ENCODE measurements at regions not wholly inside any gene's neighbourhood (a gene's known extent, or its start where the extent isn't known, plus 50 kb on each side); places are given as distances from the start of the nearest gene placed in this dataset.

DNA sequence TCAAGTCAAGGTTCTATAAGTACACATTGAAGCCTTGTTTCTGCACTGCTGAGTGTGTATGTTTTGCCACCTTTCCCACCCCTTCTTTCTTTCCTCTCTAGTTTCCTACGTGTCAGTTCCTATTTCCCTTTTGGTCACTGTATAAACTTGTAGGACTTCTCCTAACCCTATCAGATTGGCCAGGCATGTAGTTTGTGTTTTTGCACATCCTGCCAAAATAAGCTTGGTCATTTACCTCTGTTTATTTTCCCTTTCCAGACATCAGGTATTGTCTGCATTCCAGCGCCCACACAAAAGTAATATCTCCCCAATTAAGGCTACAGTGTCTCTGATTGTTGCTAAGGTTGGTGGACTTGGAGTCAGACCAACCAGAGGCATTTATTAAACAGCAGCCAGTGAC is 252.9 kb upstream of the MPDZ start:
- Histone ChIP-seq H3K9me3 (ENCODE audit: control insufficient read depth in 2 of 2, insufficient read depth in 1 of 2, low read length in 1 of 2) (no peaks in the 10 kb centered on the region), H3K36me3 (ENCODE audit: control insufficient read depth in 2 of 2, insufficient read depth in 2 of 2, low read length in 1 of 2) (no peaks in the 10 kb centered on the region), H3K27me3 (ENCODE audit: control insufficient read depth in 2 of 2, insufficient read depth in 1 of 2, low read length in 1 of 2) (no peaks in the 10 kb centered on the region), H3K27ac (ENCODE audit: low read depth in 1 of 2, low read length in 1 of 2) (no peak overlapping the region), H3K4me1 (ENCODE audit: control insufficient read depth in 2 of 2, insufficient read depth in 2 of 2, low read length in 2 of 2) (no peaks in the 10 kb centered on the region), H3K4me3 (ENCODE audit: low read length in 2 of 2) (no peak overlapping the region)
- WGBS = 38% methylated on average over 2 of the region's 2 CpGs
- DNase-seq (ENCODE audit: low read depth in 6 of 9, low spot score in 9 of 9) = no peak

DNA sequence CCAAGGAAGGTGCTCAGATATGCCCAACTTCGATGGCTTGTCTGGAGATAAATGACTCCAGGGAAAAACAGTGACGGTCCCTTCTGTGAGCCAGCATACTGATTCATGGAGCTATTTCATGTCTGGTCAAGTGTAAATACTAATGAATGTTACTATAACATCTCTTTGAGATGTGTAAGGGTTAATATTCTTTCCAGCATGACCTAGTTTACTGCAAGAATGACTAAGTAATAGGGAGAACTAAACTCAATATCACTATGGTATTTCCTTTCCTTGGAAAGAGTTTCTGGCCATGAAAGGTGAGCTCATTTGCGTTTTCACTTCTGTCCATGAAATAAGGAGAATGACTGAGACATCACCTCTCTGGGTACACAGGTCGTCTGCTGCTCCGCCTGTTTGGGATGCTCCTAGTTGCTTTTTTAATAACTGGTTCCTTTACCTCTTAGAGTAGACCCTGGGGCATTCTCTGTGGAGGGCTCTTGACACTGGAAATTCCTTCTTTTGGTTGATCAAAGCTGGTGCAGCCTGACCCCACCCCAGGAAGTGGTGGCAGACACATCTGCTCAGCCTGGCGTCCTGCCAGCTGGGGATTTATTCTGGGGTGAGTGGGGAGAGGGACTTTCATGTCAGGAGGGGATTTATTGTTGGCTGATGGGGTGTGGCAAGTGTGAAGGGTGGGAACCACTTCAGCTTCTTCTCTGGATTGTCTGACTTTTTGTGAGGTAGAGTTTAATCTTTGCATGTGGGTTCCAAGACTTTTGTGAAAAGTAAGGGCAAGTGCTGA is 250.0 kb upstream of the MPDZ start:
- Histone ChIP-seq H3K4me1 (ENCODE audit: control insufficient read depth in 2 of 2, insufficient read depth in 2 of 2, low read length in 2 of 2) (no peaks in the 10 kb centered on the region), H3K27ac (ENCODE audit: low read depth in 1 of 2, low read length in 1 of 2) (no peak overlapping the region), H3K9me3 (ENCODE audit: control insufficient read depth in 2 of 2, insufficient read depth in 1 of 2, low read length in 1 of 2) (no peaks in the 10 kb centered on the region), H3K36me3 (ENCODE audit: control insufficient read depth in 2 of 2, insufficient read depth in 2 of 2, low read length in 1 of 2) (no peaks in the 10 kb centered on the region), H3K27me3 (ENCODE audit: control insufficient read depth in 2 of 2, insufficient read depth in 1 of 2, low read length in 1 of 2) (no peaks in the 10 kb centered on the region), H3K4me3 (ENCODE audit: low read length in 2 of 2) (no peak overlapping the region)
- WGBS = 74% methylated on average over 6 of the region's 6 CpGs
- no peak for DNase-seq (ENCODE audit: low read depth in 6 of 9, low spot score in 9 of 9)

DNA sequence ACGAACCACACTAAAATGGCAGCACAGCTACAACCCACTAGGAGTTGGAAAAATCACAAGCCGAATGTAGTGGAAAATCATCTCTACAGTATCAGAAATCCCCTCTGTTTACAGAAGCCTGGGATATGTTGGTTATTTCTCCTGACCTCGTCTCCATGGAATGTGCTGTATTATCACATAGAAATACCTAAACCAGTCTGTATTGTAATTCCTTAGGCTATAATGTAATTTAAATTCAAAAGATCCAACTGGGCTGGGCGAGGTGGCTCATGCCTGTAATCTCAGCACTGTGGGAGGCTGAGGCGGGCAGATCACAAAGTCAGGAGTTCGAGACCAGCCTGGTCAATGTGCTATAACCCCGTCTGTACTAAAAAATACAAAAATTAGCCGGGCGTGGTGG is 244.8 kb upstream of the MPDZ start:
- Histone ChIP-seq H3K36me3 (ENCODE audit: control insufficient read depth in 2 of 2, insufficient read depth in 2 of 2, low read length in 1 of 2) (no peaks in the 10 kb centered on the region), H3K4me1 (ENCODE audit: control insufficient read depth in 2 of 2, insufficient read depth in 2 of 2, low read length in 2 of 2) (no peaks in the 10 kb centered on the region), H3K27me3 (ENCODE audit: control insufficient read depth in 2 of 2, insufficient read depth in 1 of 2, low read length in 1 of 2) (no peaks in the 10 kb centered on the region), H3K9me3 (ENCODE audit: control insufficient read depth in 2 of 2, insufficient read depth in 1 of 2, low read length in 1 of 2) (no peaks in the 10 kb centered on the region), H3K4me3 (ENCODE audit: low read length in 2 of 2) (no peak overlapping the region), H3K27ac (ENCODE audit: low read depth in 1 of 2, low read length in 1 of 2) (no peak overlapping the region)
- 94% methylated on average over 9 of the region's 9 CpGs for WGBS
- DNase-seq (ENCODE audit: low read depth in 6 of 9, low spot score in 9 of 9) = no peak

DNA sequence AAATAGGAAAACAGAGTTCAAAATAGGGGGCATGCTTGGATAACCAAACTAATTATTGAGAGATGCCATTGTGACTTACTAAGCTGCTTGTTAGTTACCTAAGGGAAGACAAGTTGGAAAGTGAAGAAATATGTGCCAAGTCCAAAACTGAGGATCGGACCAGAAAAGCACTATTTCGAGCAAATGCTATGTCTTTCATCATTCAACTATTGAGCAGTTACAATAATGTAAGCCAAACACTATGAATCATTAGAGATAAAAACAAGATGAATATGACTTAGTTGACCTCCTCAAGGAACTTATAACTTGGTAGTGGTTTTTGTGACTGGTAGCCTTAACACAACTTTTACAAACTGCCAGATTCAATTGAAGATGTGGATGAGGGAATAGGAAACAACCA is 240.6 kb upstream of the MPDZ start:
- 72% methylated on average over 2 of the region's 2 CpGs for WGBS
- DNase-seq (ENCODE audit: low read depth in 6 of 9, low spot score in 9 of 9) = no peak
- H3K27me3 ChIP-seq (ENCODE audit: control insufficient read depth in 2 of 2, insufficient read depth in 1 of 2, low read length in 1 of 2) = no peaks in the 10 kb centered on the region

DNA sequence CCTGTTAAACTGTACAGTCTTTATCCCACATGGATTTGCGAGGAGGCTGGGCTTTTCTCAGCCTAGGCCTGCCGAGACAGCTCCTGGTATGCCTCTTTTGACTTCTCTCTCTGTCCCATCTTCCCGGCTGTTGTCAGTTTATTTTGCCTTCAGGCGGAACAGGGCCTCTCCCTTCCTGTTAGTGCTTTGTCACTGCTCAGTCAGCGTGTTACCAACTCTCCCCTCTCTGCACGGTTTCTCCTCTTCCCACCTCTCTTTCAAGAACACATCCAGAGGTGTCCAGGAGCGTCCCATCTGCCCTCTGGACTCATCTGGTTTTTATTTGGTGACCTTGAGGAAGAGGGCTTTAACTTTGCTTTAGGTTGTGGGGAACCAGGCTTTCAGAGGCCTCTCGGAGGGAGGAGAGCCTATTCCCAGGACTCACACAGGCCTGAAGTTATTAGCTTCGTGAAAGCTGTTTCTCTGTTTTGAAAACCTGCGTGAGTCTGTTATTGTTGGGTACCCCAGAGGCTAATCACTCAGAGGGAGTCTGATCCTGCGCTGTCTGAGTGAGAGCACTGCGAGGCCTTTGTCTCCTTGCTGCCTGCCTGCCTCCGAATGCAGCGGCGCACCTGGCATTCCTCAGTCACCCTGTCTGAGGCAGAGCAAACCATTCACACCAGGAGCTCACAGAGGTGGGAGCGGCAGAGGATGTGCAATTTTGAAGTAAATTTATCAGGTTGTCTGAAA is 234.4 kb upstream of the MPDZ start:
- Histone ChIP-seq H3K36me3 (ENCODE audit: control insufficient read depth in 2 of 2, insufficient read depth in 2 of 2, low read length in 1 of 2) (no peaks in the 10 kb centered on the region), H3K9me3 (ENCODE audit: control insufficient read depth in 2 of 2, insufficient read depth in 1 of 2, low read length in 1 of 2) (no peaks in the 10 kb centered on the region), H3K27me3 (ENCODE audit: control insufficient read depth in 2 of 2, insufficient read depth in 1 of 2, low read length in 1 of 2) (no peaks in the 10 kb centered on the region), H3K4me3 (ENCODE audit: low read length in 2 of 2) (no peak overlapping the region), H3K27ac (ENCODE audit: low read depth in 1 of 2, low read length in 1 of 2) (peak overlapping the region; percentile 53 to 79), H3K4me1 (ENCODE audit: control insufficient read depth in 2 of 2, insufficient read depth in 2 of 2, low read length in 2 of 2) (peaks cover 0 to 6% of the 10 kb centered on the region in 2 donors)
- peak in 1 of 9 donors; percentile 7 for DNase-seq (ENCODE audit: low read depth in 6 of 9, low spot score in 9 of 9)
- WGBS = 88% methylated on average over 16 of the region's 16 CpGs

More for the DNA sequence above, 240.6 kb upstream of the MPDZ start:
- H3K4me1 ChIP-seq (ENCODE audit: control insufficient read depth in 2 of 2, insufficient read depth in 2 of 2, low read length in 2 of 2) = no peaks in the 10 kb centered on the region
- no peaks in the 10 kb centered on the region for H3K9me3 ChIP-seq (ENCODE audit: control insufficient read depth in 2 of 2, insufficient read depth in 1 of 2, low read length in 1 of 2)
- no peak overlapping the region for H3K27ac ChIP-seq (ENCODE audit: low read depth in 1 of 2, low read length in 1 of 2)
- H3K36me3 ChIP-seq (ENCODE audit: control insufficient read depth in 2 of 2, insufficient read depth in 2 of 2, low read length in 1 of 2) = no peaks in the 10 kb centered on the region
- H3K4me3 ChIP-seq (ENCODE audit: low read length in 2 of 2) = no peak overlapping the region

DNA sequence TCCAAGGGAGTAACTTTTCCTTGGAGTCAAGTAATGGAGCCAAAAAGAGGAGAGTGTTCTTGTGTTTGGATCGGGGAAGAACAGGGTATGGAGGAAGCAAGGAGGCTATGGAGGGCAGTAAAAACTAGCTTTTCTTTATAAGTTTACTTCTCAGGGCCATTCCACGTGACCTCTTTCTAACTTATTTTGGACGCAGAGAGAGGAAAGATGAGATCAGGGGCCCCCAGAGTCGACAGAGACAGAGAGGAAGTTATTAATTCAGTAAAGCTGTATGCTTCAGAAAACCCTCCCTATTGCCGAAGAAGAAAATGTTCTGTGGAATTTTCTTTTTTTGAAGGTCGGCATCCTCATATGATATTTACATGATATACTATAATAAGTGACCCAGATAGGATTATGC is 233.8 kb upstream of the MPDZ start:
- H3K36me3 ChIP-seq (ENCODE audit: control insufficient read depth in 2 of 2, insufficient read depth in 2 of 2, low read length in 1 of 2) = no peaks in the 10 kb centered on the region
- peaks cover 0 to 6% of the 10 kb centered on the region in 2 donors for H3K4me1 ChIP-seq (ENCODE audit: control insufficient read depth in 2 of 2, insufficient read depth in 2 of 2, low read length in 2 of 2)
- H3K4me3 ChIP-seq (ENCODE audit: low read length in 2 of 2) = no peak overlapping the region
- H3K27ac ChIP-seq (ENCODE audit: low read depth in 1 of 2, low read length in 1 of 2) = peak overlapping the region; percentile 52 to 79
- no peaks in the 10 kb centered on the region for H3K9me3 ChIP-seq (ENCODE audit: control insufficient read depth in 2 of 2, insufficient read depth in 1 of 2, low read length in 1 of 2)
- 68% methylated on average over 6 of the region's 6 CpGs for WGBS
- no peaks in the 10 kb centered on the region for H3K27me3 ChIP-seq (ENCODE audit: control insufficient read depth in 2 of 2, insufficient read depth in 1 of 2, low read length in 1 of 2)
- no peak for DNase-seq (ENCODE audit: low read depth in 6 of 9, low spot score in 9 of 9)

DNA sequence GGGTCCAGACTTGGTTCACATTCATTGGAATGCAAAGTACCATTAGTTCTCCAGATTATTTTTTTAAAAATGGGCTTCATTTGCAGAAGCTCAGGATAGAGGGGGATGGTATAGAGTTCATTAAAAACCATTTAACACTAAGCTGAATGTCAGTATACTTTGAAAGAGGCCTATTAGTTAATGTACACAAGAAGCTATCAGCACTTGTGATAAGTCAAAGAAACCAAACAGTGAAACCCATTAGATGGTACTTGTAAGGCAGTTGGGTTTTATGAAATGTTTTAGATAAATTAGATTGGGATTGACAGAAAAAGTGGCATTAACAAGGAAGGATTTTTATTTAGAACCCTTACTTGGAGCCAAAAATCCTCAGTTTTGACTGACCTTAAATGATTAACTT is 229.2 kb upstream of the MPDZ start:
- Histone ChIP-seq H3K27me3 (ENCODE audit: control insufficient read depth in 2 of 2, insufficient read depth in 1 of 2, low read length in 1 of 2) (no peaks in the 10 kb centered on the region), H3K4me3 (ENCODE audit: low read length in 2 of 2) (no peak overlapping the region), H3K27ac (ENCODE audit: low read depth in 1 of 2, low read length in 1 of 2) (no peak overlapping the region), H3K36me3 (ENCODE audit: control insufficient read depth in 2 of 2, insufficient read depth in 2 of 2, low read length in 1 of 2) (no peaks in the 10 kb centered on the region), H3K9me3 (ENCODE audit: control insufficient read depth in 2 of 2, insufficient read depth in 1 of 2, low read length in 1 of 2) (no peaks in the 10 kb centered on the region), H3K4me1 (ENCODE audit: control insufficient read depth in 2 of 2, insufficient read depth in 2 of 2, low read length in 2 of 2) (no peaks in the 10 kb centered on the region)
- no peak for DNase-seq (ENCODE audit: low read depth in 6 of 9, low spot score in 9 of 9)

DNA sequence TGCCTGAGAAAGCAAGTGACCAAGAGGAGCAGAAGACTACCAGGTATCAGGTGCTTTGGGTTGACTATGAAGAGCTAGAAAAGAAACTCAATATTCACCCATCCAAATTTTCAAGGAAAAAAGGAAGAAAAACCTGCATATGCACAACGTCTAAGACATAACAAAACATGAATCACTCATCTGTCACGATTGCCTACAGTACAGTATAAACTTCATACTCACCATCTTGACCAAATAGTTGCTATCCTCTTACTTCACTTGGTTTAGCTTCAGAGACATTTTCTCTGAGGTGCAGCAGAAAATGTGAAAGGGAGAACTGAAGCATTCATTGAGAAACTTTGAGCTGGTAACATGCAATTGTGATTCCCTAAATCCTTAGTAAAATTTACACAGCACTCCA is 228.6 kb upstream of the MPDZ start:
- Histone ChIP-seq H3K9me3 (ENCODE audit: control insufficient read depth in 2 of 2, insufficient read depth in 1 of 2, low read length in 1 of 2) (no peaks in the 10 kb centered on the region), H3K27ac (ENCODE audit: low read depth in 1 of 2, low read length in 1 of 2) (no peak overlapping the region), H3K4me1 (ENCODE audit: control insufficient read depth in 2 of 2, insufficient read depth in 2 of 2, low read length in 2 of 2) (no peaks in the 10 kb centered on the region), H3K36me3 (ENCODE audit: control insufficient read depth in 2 of 2, insufficient read depth in 2 of 2, low read length in 1 of 2) (no peaks in the 10 kb centered on the region), H3K4me3 (ENCODE audit: low read length in 2 of 2) (no peak overlapping the region), H3K27me3 (ENCODE audit: control insufficient read depth in 2 of 2, insufficient read depth in 1 of 2, low read length in 1 of 2) (no peaks in the 10 kb centered on the region)
- WGBS = 83% methylated on average over 2 of the region's 2 CpGs
- no peak for DNase-seq (ENCODE audit: low read depth in 6 of 9, low spot score in 9 of 9)

DNA sequence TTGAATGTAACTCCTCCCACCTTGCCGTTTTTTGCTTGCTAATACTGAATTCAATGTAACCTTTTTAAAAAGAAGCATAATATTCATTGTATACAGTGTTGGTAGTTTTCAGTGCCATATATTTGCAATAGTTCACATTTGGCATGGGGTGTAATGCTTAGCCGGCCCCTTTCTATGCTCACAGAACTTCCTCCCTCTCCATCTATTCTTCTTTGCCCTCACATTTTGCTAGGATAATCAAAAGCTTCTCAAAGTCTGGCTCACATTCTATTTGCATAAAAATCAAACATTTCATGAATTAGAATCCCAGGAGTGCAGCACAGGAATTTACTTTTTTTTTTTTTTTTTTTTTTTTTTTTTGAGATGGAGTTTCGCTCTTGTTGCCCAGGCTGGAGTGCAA is 226.3 kb upstream of the MPDZ start:
- H3K4me1 ChIP-seq (ENCODE audit: control insufficient read depth in 2 of 2, insufficient read depth in 2 of 2, low read length in 2 of 2) = no peaks in the 10 kb centered on the region
- no peaks in the 10 kb centered on the region for H3K27me3 ChIP-seq (ENCODE audit: control insufficient read depth in 2 of 2, insufficient read depth in 1 of 2, low read length in 1 of 2)
- WGBS = 91% methylated on average over 3 of the region's 3 CpGs
- no peak overlapping the region for H3K27ac ChIP-seq (ENCODE audit: low read depth in 1 of 2, low read length in 1 of 2)
- no peaks in the 10 kb centered on the region for H3K36me3 ChIP-seq (ENCODE audit: control insufficient read depth in 2 of 2, insufficient read depth in 2 of 2, low read length in 1 of 2)
- no peak for DNase-seq (ENCODE audit: low read depth in 6 of 9, low spot score in 9 of 9)
- H3K9me3 ChIP-seq (ENCODE audit: control insufficient read depth in 2 of 2, insufficient read depth in 1 of 2, low read length in 1 of 2) = no peaks in the 10 kb centered on the region
- H3K4me3 ChIP-seq (ENCODE audit: low read length in 2 of 2) = no peak overlapping the region
